SU-DHL-6 (cell line): ENCODE measurements at regions not wholly inside any gene's neighbourhood (a gene's known extent, or its start where the extent isn't known, plus 50 kb on each side); places are given as distances from the start of the nearest gene placed in this dataset.
A peak's percentile ranks its signal among the peaks of the same experiment; 100 is the strongest.

Experiments used
- EZH2phosphoT487 ChIP-seq: fragments of 200-600 bp; sonication (generic), shearing (Covaris generic); conservative IDR thresholded peaks from 2 replicates; pipeline ENCODE4 v1.6.1; 2018; ENCODE audit warnings: mild to moderate bottlenecking, antibody characterized with exemption, low read length, moderate library complexity, mixed read lengths
- TF ChIP-seq, protein P1 (sequence below): fragments of 200-600 bp; sonication (generic); IDR thresholded peaks from one replicate; pipeline ENCODE4 v1.5.1; 2017; ENCODE audit warnings: antibody characterized with exemption, mild to moderate bottlenecking, low read length, moderate library complexity; ENCODE audit not compliant: insufficient read depth, poor library complexity, severe bottlenecking

DNA sequence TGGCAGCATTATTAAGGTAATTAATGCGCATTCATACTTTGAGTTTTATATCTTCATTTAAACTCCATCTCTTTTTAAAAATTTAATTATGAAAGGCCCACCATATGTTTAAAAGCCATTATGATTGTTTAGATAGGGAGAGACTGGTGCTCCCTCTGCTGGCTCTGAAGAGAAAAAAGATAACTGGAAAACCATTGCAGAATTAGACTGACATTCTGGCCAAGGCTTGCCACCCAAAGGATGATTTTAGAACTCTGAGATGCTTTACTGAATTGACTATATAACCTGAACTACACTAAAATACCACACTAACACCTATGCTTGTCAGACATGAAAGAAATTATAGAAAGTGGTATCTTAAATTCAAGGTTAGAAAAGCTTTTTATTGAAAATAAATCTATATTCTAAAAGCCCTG lies 127.6 kb upstream of the SPOPL start:
- TF ChIP-seq, protein P1, sequence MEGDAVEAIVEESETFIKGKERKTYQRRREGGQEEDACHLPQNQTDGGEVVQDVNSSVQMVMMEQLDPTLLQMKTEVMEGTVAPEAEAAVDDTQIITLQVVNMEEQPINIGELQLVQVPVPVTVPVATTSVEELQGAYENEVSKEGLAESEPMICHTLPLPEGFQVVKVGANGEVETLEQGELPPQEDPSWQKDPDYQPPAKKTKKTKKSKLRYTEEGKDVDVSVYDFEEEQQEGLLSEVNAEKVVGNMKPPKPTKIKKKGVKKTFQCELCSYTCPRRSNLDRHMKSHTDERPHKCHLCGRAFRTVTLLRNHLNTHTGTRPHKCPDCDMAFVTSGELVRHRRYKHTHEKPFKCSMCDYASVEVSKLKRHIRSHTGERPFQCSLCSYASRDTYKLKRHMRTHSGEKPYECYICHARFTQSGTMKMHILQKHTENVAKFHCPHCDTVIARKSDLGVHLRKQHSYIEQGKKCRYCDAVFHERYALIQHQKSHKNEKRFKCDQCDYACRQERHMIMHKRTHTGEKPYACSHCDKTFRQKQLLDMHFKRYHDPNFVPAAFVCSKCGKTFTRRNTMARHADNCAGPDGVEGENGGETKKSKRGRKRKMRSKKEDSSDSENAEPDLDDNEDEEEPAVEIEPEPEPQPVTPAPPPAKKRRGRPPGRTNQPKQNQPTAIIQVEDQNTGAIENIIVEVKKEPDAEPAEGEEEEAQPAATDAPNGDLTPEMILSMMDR, result peak; percentile 44
- no peak for TF ChIP-seq EZH2phosphoT487
